ENCODE measurements at regions not wholly inside any gene's neighbourhood (a gene's known extent, or its start where the extent isn't known, plus 50 kb on each side); places are given as distances from the start of the nearest gene placed in this dataset.

DNA sequence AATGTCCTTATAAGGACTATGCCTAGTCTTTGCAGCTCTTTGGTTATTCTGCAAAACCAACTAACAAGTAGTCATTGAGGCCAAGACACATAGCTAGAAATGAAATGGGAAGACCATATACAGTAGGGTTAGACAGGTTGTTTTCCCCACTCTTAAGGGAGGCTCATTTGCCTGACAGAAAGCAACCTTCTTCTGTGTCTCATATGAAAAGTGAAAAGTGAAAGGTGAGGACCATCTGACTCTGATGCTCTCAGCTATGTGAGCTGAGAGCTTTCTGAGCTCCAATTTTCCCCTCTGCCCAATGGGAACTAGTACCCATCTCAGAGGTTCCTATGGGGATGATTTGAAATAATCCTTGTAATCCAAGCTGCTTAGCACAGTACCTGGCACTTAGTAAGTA, 142.0 kb upstream of the BDNF start:
- TF ChIP-seq, protein P1, sequence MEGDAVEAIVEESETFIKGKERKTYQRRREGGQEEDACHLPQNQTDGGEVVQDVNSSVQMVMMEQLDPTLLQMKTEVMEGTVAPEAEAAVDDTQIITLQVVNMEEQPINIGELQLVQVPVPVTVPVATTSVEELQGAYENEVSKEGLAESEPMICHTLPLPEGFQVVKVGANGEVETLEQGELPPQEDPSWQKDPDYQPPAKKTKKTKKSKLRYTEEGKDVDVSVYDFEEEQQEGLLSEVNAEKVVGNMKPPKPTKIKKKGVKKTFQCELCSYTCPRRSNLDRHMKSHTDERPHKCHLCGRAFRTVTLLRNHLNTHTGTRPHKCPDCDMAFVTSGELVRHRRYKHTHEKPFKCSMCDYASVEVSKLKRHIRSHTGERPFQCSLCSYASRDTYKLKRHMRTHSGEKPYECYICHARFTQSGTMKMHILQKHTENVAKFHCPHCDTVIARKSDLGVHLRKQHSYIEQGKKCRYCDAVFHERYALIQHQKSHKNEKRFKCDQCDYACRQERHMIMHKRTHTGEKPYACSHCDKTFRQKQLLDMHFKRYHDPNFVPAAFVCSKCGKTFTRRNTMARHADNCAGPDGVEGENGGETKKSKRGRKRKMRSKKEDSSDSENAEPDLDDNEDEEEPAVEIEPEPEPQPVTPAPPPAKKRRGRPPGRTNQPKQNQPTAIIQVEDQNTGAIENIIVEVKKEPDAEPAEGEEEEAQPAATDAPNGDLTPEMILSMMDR (conservative IDR thresholded peaks at IDR 0.05; ENCODE audit: low read length), result no peak
- TF ChIP-seq EZH2phosphoT487 (IDR thresholded peaks at IDR 0.05; ENCODE audit: borderline replicate concordance, low read depth, low read length), result no peak
